ENCODE measurements at regions not wholly inside any gene's neighbourhood (a gene's known extent, or its start where the extent isn't known, plus 50 kb on each side); places are given as distances from the start of the nearest gene placed in this dataset.

GRCh38 chr7:84654273-84654672, 459.7 kb upstream of the SEMA3A start:
- 65% methylated on average over 1 of the region's 1 CpG for WGBS (ENCODE audit: low lambda C conversion rate, missing lambda C conversion rate)
- no peak overlapping the region for H2AFZ ChIP-seq

GRCh38 chr7:84651876-84652275, 457.3 kb upstream of the SEMA3A start:
- 71% methylated on average over 3 of the region's 3 CpGs for WGBS (ENCODE audit: low lambda C conversion rate, missing lambda C conversion rate)
- H2AFZ ChIP-seq, result no peak overlapping the region

More at GRCh38 chr7:84654273-84654672, 459.7 kb upstream of the SEMA3A start:
- Histone ChIP-seq H3K27me3 (no peaks in the 10 kb centered on the region), H4K20me1 (ENCODE audit: insufficient read depth, poor library complexity, severe bottlenecking) (no peaks in the 10 kb centered on the region), H3K79me2 (no peaks in the 10 kb centered on the region), H3K9me3 (ENCODE audit: low read depth) (no peaks in the 10 kb centered on the region), H3K4me2 (no peak overlapping the region), H3K4me1 (ENCODE audit: insufficient read depth) (no peaks in the 10 kb centered on the region), H3K9me2 (replicated peaks; ENCODE audit: insufficient read depth) (no peaks in the 10 kb centered on the region), H3K27ac (no peak overlapping the region), H3K36me3 (replicated peaks; ENCODE audit: insufficient read depth, low read depth) (no peaks in the 10 kb centered on the region), H3K4me3 (no peak overlapping the region)
- no peak for DNase-seq (ENCODE audit: low spot score)
- TF ChIP-seq EZH2phosphoT487 (IDR thresholded peaks at IDR 0.05; ENCODE audit: low read depth, severe bottlenecking, unreplicated experiment), result no peak

DNA sequence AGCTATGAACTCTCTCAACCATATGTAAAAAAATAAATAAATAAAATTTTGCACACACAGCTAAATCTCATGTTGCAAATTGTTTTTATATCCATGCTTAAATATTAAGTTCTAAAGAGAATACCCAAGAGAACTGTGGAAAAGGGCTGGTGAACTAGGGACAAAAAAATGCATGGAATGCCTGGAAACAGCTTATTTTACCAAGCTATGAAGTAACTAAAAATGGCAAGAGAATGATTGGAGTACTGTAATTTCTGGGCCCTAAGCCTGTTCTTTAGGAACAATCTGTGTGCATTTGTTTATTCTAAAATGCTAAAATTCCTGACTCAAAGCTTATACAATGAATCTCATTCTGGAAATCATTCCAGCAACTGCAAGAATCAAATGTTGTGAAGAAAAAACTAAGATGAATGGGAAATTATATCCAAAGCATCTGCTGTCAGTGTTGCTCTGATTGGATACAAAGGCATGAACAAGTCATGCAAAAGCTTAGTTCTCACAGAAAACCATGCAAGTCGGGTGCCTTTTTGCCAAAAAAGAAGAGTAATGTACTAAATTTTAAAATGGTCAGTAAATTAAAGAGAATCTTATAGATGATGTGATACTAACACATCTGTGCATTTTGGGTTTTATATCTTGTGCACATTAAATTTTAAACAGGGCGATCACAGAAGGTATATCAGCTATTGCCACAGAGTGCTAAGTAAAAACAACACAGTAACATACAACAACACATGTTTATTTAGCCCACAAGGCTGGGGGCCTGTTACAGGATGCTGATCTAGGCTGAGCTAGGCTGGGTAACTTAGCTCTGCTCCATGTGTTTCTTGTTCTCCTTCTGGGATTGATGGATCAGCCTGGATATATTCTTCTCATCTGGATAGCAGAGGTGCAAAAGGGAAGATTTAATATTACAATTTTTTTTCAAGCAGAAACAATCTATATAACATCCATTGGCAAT, 453.5 kb upstream of the SEMA3A start:
- 72% methylated on average over 2 of the region's 2 CpGs for WGBS (ENCODE audit: low lambda C conversion rate, missing lambda C conversion rate)
- Histone ChIP-seq H4K20me1 (ENCODE audit: insufficient read depth, poor library complexity, severe bottlenecking) (no peaks in the 10 kb centered on the region), H3K27me3 (no peaks in the 10 kb centered on the region), H3K9me3 (ENCODE audit: low read depth) (no peaks in the 10 kb centered on the region), H3K36me3 (replicated peaks; ENCODE audit: insufficient read depth, low read depth) (no peaks in the 10 kb centered on the region), H3K4me1 (ENCODE audit: insufficient read depth) (no peaks in the 10 kb centered on the region), H3K79me2 (no peaks in the 10 kb centered on the region), H3K9me2 (replicated peaks; ENCODE audit: insufficient read depth) (no peaks in the 10 kb centered on the region), H3K27ac (no peak overlapping the region), H2AFZ (no peak overlapping the region), H3K4me3 (no peak overlapping the region), H3K4me2 (no peak overlapping the region)
- no peak for DNase-seq (ENCODE audit: low spot score)
- TF ChIP-seq EZH2 (IDR thresholded peaks at IDR 0.05; ENCODE audit: borderline replicate concordance) (no peak), EZH2phosphoT487 (IDR thresholded peaks at IDR 0.05; ENCODE audit: low read depth, severe bottlenecking, unreplicated experiment) (no peak), CTCF (IDR thresholded peaks at IDR 0.05; ENCODE audit: poor library complexity) (no peak)

More at GRCh38 chr7:84651876-84652275, 457.3 kb upstream of the SEMA3A start:
- TF ChIP-seq CTCF (IDR thresholded peaks at IDR 0.05; ENCODE audit: poor library complexity) (no peak), EZH2phosphoT487 (IDR thresholded peaks at IDR 0.05; ENCODE audit: low read depth, severe bottlenecking, unreplicated experiment) (no peak), EZH2 (IDR thresholded peaks at IDR 0.05; ENCODE audit: borderline replicate concordance) (no peak)
- Histone ChIP-seq H3K79me2 (no peaks in the 10 kb centered on the region), H3K27ac (no peak overlapping the region), H3K36me3 (replicated peaks; ENCODE audit: insufficient read depth, low read depth) (no peaks in the 10 kb centered on the region), H3K9me3 (ENCODE audit: low read depth) (no peaks in the 10 kb centered on the region), H4K20me1 (ENCODE audit: insufficient read depth, poor library complexity, severe bottlenecking) (no peaks in the 10 kb centered on the region), H3K9me2 (replicated peaks; ENCODE audit: insufficient read depth) (no peaks in the 10 kb centered on the region), H3K4me1 (ENCODE audit: insufficient read depth) (no peaks in the 10 kb centered on the region), H3K27me3 (no peaks in the 10 kb centered on the region), H3K4me2 (no peak overlapping the region), H3K4me3 (no peak overlapping the region)
- DNase-seq (ENCODE audit: low spot score), result no peak

DNA sequence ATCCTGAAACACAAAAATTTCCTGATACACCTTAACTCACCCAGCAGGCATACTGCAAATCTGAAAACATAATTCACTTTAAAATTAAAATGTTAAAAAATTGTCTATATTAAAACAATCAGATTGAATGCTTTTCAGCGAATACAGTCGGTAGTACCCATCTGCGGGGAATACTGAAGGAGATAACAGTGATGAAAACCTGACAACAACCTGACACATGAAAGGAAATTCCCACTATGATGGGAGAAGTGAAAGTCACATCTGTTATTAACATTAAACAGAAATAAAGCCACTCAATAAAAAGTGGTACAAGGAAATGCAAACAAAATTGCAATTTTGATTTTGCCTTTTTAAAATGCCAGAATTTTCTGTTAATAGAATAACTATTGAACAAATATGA, 448.0 kb upstream of the SEMA3A start:
- no peak overlapping the region for H3K4me2 ChIP-seq
- H3K4me1 ChIP-seq (ENCODE audit: insufficient read depth), result peaks cover 14% of the 10 kb centered on the region
- no peak for DNase-seq (ENCODE audit: low spot score)
- TF ChIP-seq EZH2 (IDR thresholded peaks at IDR 0.05; ENCODE audit: borderline replicate concordance) (no peak), CTCF (IDR thresholded peaks at IDR 0.05; ENCODE audit: poor library complexity) (no peak), EZH2phosphoT487 (IDR thresholded peaks at IDR 0.05; ENCODE audit: low read depth, severe bottlenecking, unreplicated experiment) (no peak)
- no peak overlapping the region for H3K4me3 ChIP-seq
- no peaks in the 10 kb centered on the region for H4K20me1 ChIP-seq (ENCODE audit: insufficient read depth, poor library complexity, severe bottlenecking)
- no peaks in the 10 kb centered on the region for H3K36me3 ChIP-seq (replicated peaks; ENCODE audit: insufficient read depth, low read depth)
- no peaks in the 10 kb centered on the region for H3K9me2 ChIP-seq (replicated peaks; ENCODE audit: insufficient read depth)
- no peak overlapping the region for H3K27ac ChIP-seq
- no peaks in the 10 kb centered on the region for H3K9me3 ChIP-seq (ENCODE audit: low read depth)
- no peak overlapping the region for H2AFZ ChIP-seq
- 44% methylated on average over 3 of the region's 3 CpGs for WGBS (ENCODE audit: low lambda C conversion rate, missing lambda C conversion rate)
- H3K79me2 ChIP-seq, result no peaks in the 10 kb centered on the region
- H3K27me3 ChIP-seq, result no peaks in the 10 kb centered on the region
